HepG2 (cell line): ENCODE measurements at regions not wholly inside any gene's neighbourhood (a gene's known extent, or its start where the extent isn't known, plus 50 kb on each side); places are given as distances from the start of the nearest gene placed in this dataset.

Source experiments
- ATAC-seq: fragments of 200-7000 bp; cut with Tn5 transposase; 3 replicates; pipeline ENCODE4 v1.9.1; 2020; ENCODE audit warnings: mild to moderate bottlenecking, moderate library complexity
- BruUV-seq: library from RNA; stranded (reverse); fragments of 400-500 nt; replicated peaks from 2 replicates; lab custom pipeline; 2021; lab: Mats Ljungman, UMichigan
- CTCF ChIA-PET: fragments of 300-600 bp; formaldehyde crosslinking; extraction: SDS; loops from one replicate; lab custom pipeline; 2021; ENCODE audit warnings: low total read pairs, inconsistent platforms, low intra/inter-chr PET ratio; lab: Yijun Ruan, JAX
- POLR2A ChIA-PET: fragments of 350-600 bp; sonication (Branson Sonifier 250); formaldehyde crosslinking; loops from one replicate; lab custom pipeline; 2020; ENCODE audit warnings: antibody characterized with exemption, inconsistent platforms; lab: Yijun Ruan, JAX
- DNase-seq: peaks from one replicate; pipeline ENCODE4 v3.0.0-alpha.2; 2015; ENCODE audit warnings: low spot score
- FAIRE-seq: peaks from 3 replicates; lab custom pipeline; 2011; peaks lifted over from hg19 to GRCh38; lab: Jason Lieb, UNC
- H2AFZ ChIP-seq: one replicate; pipeline ENCODE4 v1.6.1; 2011; ENCODE audit warnings: low read length, inconsistent platforms
- H3K27ac ChIP-seq: fragments of 300-600 bp; 3 replicates; pipeline ENCODE4 v1.8.0; 2011; ENCODE audit warnings: mixed run types, mild to moderate bottlenecking, mixed read lengths, low read length, inconsistent platforms; ENCODE audit not compliant: insufficient read depth; ENCODE audit errors: extremely low read length
- H3K27me3 ChIP-seq, 2 experiments: fragments of 200-600 bp in 1 of 2; 2 replicates in 1 of 2; 3 replicates in 1 of 2; pipeline versions ENCODE4 v1.6.0 to v1.8.0; 2011; ENCODE audit warnings: low read length in 2 of 2, mild to moderate bottlenecking in 2 of 2, moderate library complexity in 2 of 2, inconsistent platforms in 1 of 2; ENCODE audit not compliant: insufficient read depth in 2 of 2, control insufficient read depth in 1 of 2
- H3K36me3 ChIP-seq, 2 experiments: fragments of 200-600 bp in 1 of 2; replicated peaks in 1 of 2; 2 replicates in 1 of 2; 3 replicates in 1 of 2; pipeline versions ENCODE4 v1.5.1 to v1.8.0; 2011; ENCODE audit warnings: low read length in 2 of 2, inconsistent platforms in 1 of 2; ENCODE audit not compliant: insufficient read depth in 2 of 2, control insufficient read depth in 1 of 2
- H3K4me1 ChIP-seq: 2 replicates; pipeline ENCODE4 v1.5.1; 2012; ENCODE audit warnings: low read length, inconsistent platforms; ENCODE audit not compliant: insufficient read depth
- H3K4me2 ChIP-seq: 2 replicates; pipeline ENCODE4 v1.6.0; 2011; ENCODE audit warnings: low read depth, low read length, inconsistent platforms
- H3K4me3 ChIP-seq, 3 experiments: fragments of 200-600 bp in 1 of 3; sonication (generic), shearing (Covaris generic) in 1 of 3; replicated peaks in 1 of 3; 2 replicates each; pipeline ENCODE4 v1.5.1; 2011 to 2016; ENCODE audit warnings: low read length in 3 of 3, inconsistent platforms in 2 of 3, low read depth in 2 of 3, mild to moderate bottlenecking in 2 of 3, control low read depth in 1 of 3, mixed read lengths in 1 of 3; ENCODE audit not compliant: insufficient read depth in 1 of 3
- H3K79me2 ChIP-seq: one replicate; pipeline ENCODE4 v1.6.1; 2011; ENCODE audit warnings: low read length, inconsistent platforms; ENCODE audit not compliant: insufficient read depth
- H3K9ac ChIP-seq: 2 replicates; pipeline ENCODE4 v1.6.0; 2011; ENCODE audit warnings: mild to moderate bottlenecking, low read depth, low read length, inconsistent platforms; ENCODE audit not compliant: insufficient read depth
- H3K9me3 ChIP-seq: 2 replicates; pipeline ENCODE4 v1.5.1; 2012; ENCODE audit warnings: mild to moderate bottlenecking, low read length
- H4K20me1 ChIP-seq: 2 replicates; pipeline ENCODE4 v1.6.0; 2011; ENCODE audit warnings: inconsistent platforms, mild to moderate bottlenecking, low read length, moderate library complexity; ENCODE audit not compliant: insufficient read depth
- BHLHE40 ChIP-seq: IDR thresholded peaks from 2 replicates; pipeline ENCODE4 v1.6.1; 2011; ENCODE audit warnings: low read length, improper control_type of control experiment
- FLYWCH1 ChIP-seq: sonication (generic); formaldehyde crosslinking; IDR thresholded peaks from 2 replicates; pipeline ENCODE4 v1.8.1; 2023; ENCODE audit warnings: mild to moderate bottlenecking, missing genetic modification reagents
- GZF1 ChIP-seq: sonication (generic); formaldehyde crosslinking; IDR thresholded peaks from 2 replicates; pipeline ENCODE4 v1.5.1; 2020; ENCODE audit warnings: mild to moderate bottlenecking, missing genetic modification reagents
- HOXA5 ChIP-seq: sonication (generic); formaldehyde crosslinking; IDR thresholded peaks from 2 replicates; pipeline ENCODE4 v1.4.0; 2020; ENCODE audit warnings: missing genetic modification reagents
- KDM3A ChIP-seq: IDR thresholded peaks from 2 replicates; pipeline ENCODE4 v1.6.1; 2018; ENCODE audit warnings: low read depth, missing compliant biosample characterization
- KLF15 ChIP-seq: sonication (generic); formaldehyde crosslinking; IDR thresholded peaks from 2 replicates; pipeline ENCODE4 v1.8.1; 2023; ENCODE audit warnings: borderline replicate concordance, mild to moderate bottlenecking, inconsistent platforms, missing genetic modification reagents, mixed read lengths
- ZBTB42 ChIP-seq: sonication (generic); formaldehyde crosslinking; IDR thresholded peaks from 2 replicates; pipeline ENCODE4 v1.5.0; 2020; ENCODE audit warnings: mild to moderate bottlenecking, missing genetic modification reagents
- ZNF530 ChIP-seq: sonication (generic); formaldehyde crosslinking; IDR thresholded peaks from 2 replicates; pipeline ENCODE4 v1.5.0; 2020; ENCODE audit warnings: low read depth, mild to moderate bottlenecking, missing genetic modification reagents
- ZNF772 ChIP-seq: sonication (generic); formaldehyde crosslinking; IDR thresholded peaks from 2 replicates; pipeline ENCODE4 v1.5.0; 2020; ENCODE audit warnings: mild to moderate bottlenecking, missing genetic modification reagents
- ZNF780A ChIP-seq: sonication (generic); formaldehyde crosslinking; IDR thresholded peaks from 2 replicates; pipeline ENCODE4 v1.8.0; 2022; ENCODE audit warnings: mild to moderate bottlenecking, missing genetic modification reagents, moderate library complexity
- WGBS: methylation state at CpG from one replicate; pipeline ENCODE4 v1.1.6; 2017; ENCODE audit warnings: low lambda C conversion rate; 5-methylcytosine and 5-hydroxymethylcytosine counted together
- in situ Hi-C: cut with HindIII; loops from 2 replicates; pipeline ENCODE4 v1.10.0; 2017; ENCODE audit warnings: low pct_unique_long_range_greater_than_20kb; ENCODE audit not compliant: extremely low pct_ligation_motif_present
- intact Hi-C: fragments of 100-400 bp; cut with micrococcal nuclease; formaldehyde crosslinking; loops from one replicate; pipeline ENCODE4 v1.10.0; 2022; ENCODE audit not compliant: unreplicated experiment
- TF ChIP-seq, protein P1 (sequence below): sonication (generic); formaldehyde crosslinking; IDR thresholded peaks from 2 replicates; pipeline ENCODE4 v1.4.0; 2020; ENCODE audit warnings: missing genetic modification reagents
- TF ChIP-seq, protein P2 (sequence below): sonication (generic); formaldehyde crosslinking; IDR thresholded peaks from 2 replicates; pipeline ENCODE4 v1.4.0; 2020; ENCODE audit warnings: missing genetic modification reagents, borderline replicate concordance

DNA sequence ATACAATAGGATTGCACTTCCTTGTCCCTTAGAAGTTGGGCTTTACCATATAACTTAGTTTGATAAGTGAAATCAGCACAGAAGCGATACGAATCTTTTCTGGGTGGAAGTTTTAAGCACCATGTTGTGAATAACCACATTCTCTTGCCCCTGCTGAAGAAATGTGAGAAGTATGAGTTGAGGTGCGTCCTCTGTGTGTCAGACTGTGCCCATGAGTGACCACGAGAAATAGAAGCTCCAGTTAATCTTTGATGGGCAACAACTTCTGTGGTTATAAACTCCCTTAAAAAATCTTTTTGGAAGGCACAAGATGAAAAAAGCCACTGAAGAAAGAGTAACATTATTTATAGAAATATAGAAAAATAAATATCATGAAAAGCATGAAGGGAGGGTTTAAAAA is 668.2 kb downstream of the DTWD2 start:
- Histone ChIP-seq H3K9me3 (peaks cover 11% of the 10 kb centered on the region), H2AFZ (no peak overlapping the region), H4K20me1 (no peaks in the 10 kb centered on the region), H3K36me3 (no peaks in the 10 kb centered on the region), H3K4me2 (no peak overlapping the region), H3K9ac (no peak overlapping the region), H3K4me3 (no peak overlapping the region), H3K4me1 (no peaks in the 10 kb centered on the region), H3K27ac (no peak overlapping the region), H3K79me2 (no peaks in the 10 kb centered on the region), H3K27me3 (no peaks in the 10 kb centered on the region)
- no TSS peak for BruUV-seq
- in situ Hi-C loops (no loop called here), intact Hi-C loops (no loop called here)
- no peak for FAIRE-seq
- POLR2A ChIA-PET, result no interaction called here
- WGBS, result 2% methylated on average over 4 of the region's 4 CpGs
- ATAC-seq, result no peak
- no peak for DNase-seq
- TF ChIP-seq BHLHE40, result no peak
- no peak for TF ChIP-seq HOXA5
- TF ChIP-seq, protein P1, sequence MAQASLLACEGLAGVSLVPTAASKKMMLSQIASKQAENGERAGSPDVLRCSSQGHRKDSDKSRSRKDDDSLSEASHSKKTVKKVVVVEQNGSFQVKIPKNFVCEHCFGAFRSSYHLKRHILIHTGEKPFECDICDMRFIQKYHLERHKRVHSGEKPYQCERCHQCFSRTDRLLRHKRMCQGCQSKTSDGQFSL (CRISPR knock-in tag), result no peak
- TF ChIP-seq GZF1 (CRISPR knock-in tag), result no peak
- CTCF ChIA-PET, result no interaction called here

DNA sequence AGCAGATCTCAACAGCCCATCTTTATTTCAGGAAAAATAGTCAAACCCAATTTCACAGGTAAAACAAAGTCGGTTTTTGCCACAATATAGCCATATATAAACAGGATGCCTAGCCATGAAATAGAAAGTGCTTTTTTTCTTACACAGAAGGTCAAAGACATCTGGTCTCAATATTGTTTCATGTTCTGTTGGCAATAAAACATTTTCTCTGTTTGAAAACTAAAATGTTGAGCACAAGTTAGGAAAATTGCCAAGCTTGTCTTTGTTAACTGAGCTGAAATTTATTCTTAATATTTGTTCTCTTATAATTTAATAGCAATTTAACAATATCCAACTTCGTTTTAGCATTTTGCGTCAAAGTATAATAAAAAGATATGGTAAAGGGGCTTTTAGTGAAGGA is 673.4 kb downstream of the DTWD2 start:
- Histone ChIP-seq H3K27me3 (no peaks in the 10 kb centered on the region), H3K4me2 (no peak overlapping the region), H3K9ac (no peak overlapping the region), H4K20me1 (no peaks in the 10 kb centered on the region), H3K36me3 (no peaks in the 10 kb centered on the region), H2AFZ (no peak overlapping the region), H3K4me3 (no peak overlapping the region), H3K79me2 (no peaks in the 10 kb centered on the region), H3K9me3 (no peaks in the 10 kb centered on the region), H3K27ac (no peak overlapping the region), H3K4me1 (no peaks in the 10 kb centered on the region)
- CTCF ChIA-PET, result no interaction called here
- DNase-seq (no peak), ATAC-seq (no peak), FAIRE-seq (no peak)
- BruUV-seq, result no TSS peak
- in situ Hi-C loops (no loop called here), intact Hi-C loops (no loop called here)
- WGBS, result 1% methylated on average over 3 of the region's 3 CpGs
- TF ChIP-seq KDM3A (no peak), ZNF530 (no peak), KLF15 (CRISPR knock-in tag) (no peak), FLYWCH1 (no peak), ZBTB42 (no peak), ZNF772 (CRISPR knock-in tag) (no peak), ZNF780A (CRISPR knock-in tag) (no peak)
- TF ChIP-seq, protein P2, sequence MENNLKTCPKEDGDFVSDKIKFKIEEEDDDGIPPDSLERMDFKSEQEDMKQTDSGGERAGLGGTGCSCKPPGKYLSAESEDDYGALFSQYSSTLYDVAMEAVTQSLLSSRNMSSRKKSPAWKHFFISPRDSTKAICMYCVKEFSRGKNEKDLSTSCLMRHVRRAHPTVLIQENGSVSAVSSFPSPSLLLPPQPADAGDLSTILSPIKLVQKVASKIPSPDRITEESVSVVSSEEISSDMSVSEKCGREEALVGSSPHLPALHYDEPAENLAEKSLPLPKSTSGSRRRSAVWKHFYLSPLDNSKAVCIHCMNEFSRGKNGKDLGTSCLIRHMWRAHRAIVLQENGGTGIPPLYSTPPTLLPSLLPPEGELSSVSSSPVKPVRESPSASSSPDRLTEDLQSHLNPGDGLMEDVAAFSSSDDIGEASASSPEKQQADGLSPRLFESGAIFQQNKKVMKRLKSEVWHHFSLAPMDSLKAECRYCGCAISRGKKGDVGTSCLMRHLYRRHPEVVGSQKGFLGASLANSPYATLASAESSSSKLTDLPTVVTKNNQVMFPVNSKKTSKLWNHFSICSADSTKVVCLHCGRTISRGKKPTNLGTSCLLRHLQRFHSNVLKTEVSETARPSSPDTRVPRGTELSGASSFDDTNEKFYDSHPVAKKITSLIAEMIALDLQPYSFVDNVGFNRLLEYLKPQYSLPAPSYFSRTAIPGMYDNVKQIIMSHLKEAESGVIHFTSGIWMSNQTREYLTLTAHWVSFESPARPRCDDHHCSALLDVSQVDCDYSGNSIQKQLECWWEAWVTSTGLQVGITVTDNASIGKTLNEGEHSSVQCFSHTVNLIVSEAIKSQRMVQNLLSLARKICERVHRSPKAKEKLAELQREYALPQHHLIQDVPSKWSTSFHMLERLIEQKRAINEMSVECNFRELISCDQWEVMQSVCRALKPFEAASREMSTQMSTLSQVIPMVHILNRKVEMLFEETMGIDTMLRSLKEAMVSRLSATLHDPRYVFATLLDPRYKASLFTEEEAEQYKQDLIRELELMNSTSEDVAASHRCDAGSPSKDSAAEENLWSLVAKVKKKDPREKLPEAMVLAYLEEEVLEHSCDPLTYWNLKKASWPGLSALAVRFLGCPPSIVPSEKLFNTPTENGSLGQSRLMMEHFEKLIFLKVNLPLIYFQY (CRISPR knock-in tag), result no peak
- POLR2A ChIA-PET, result no interaction called here
